22Rv1 (cell line): ENCODE measurements at regions not wholly inside any gene's neighbourhood (a gene's known extent, or its start where the extent isn't known, plus 50 kb on each side); places are given as distances from the start of the nearest gene placed in this dataset.

Experiments
- H3K27ac ChIP-seq: fragments of 450-650 bp; 2 replicates; pipeline ENCODE4 v1.5.1; 2017
- ZFX ChIP-seq: fragments of 450-650 bp; IDR thresholded peaks from 2 replicates; pipeline ENCODE4 v1.6.1; 2017; ENCODE audit warnings: antibody characterized with exemption, borderline replicate concordance
- TF ChIP-seq, protein P1 (sequence below): fragments of 450-650 bp; IDR thresholded peaks from 2 replicates; pipeline ENCODE4 v1.5.1; 2017; ENCODE audit warnings: mild to moderate bottlenecking

GRCh38 chr1:184919892-184920291 is 54.4 kb downstream of the NIBAN1 start:
- TF ChIP-seq, protein P1, sequence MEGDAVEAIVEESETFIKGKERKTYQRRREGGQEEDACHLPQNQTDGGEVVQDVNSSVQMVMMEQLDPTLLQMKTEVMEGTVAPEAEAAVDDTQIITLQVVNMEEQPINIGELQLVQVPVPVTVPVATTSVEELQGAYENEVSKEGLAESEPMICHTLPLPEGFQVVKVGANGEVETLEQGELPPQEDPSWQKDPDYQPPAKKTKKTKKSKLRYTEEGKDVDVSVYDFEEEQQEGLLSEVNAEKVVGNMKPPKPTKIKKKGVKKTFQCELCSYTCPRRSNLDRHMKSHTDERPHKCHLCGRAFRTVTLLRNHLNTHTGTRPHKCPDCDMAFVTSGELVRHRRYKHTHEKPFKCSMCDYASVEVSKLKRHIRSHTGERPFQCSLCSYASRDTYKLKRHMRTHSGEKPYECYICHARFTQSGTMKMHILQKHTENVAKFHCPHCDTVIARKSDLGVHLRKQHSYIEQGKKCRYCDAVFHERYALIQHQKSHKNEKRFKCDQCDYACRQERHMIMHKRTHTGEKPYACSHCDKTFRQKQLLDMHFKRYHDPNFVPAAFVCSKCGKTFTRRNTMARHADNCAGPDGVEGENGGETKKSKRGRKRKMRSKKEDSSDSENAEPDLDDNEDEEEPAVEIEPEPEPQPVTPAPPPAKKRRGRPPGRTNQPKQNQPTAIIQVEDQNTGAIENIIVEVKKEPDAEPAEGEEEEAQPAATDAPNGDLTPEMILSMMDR: no peak
- no peak for TF ChIP-seq ZFX
- H3K27ac ChIP-seq: no peak overlapping the region

GRCh38 chr1:184915463-184916090 is 58.7 kb downstream of the NIBAN1 start:
- TF ChIP-seq ZFX: no peak
- TF ChIP-seq, protein P1: no peak

GRCh38 chr1:184914149-184914548 is 60.2 kb downstream of the NIBAN1 start:
- H3K27ac ChIP-seq: no peak overlapping the region
- TF ChIP-seq, protein P1: no peak
- TF ChIP-seq ZFX: no peak

More at GRCh38 chr1:184915463-184916090, 58.7 kb downstream of the NIBAN1 start:
- H3K27ac ChIP-seq: no peak overlapping the region

- TF ChIP-seq ZFX: no peak
- TF ChIP-seq, protein P1: no peak
- H3K27ac ChIP-seq: no peak overlapping the region
These were observed 61.9 kb downstream of the NIBAN1 start for GRCh38 chr1:184912392-184912791.

- H3K27ac ChIP-seq: no peak overlapping the region
- TF ChIP-seq ZFX: no peak
- TF ChIP-seq, protein P1: no peak
These were observed 62.5 kb downstream of the NIBAN1 start for GRCh38 chr1:184911830-184912229.

DNA sequence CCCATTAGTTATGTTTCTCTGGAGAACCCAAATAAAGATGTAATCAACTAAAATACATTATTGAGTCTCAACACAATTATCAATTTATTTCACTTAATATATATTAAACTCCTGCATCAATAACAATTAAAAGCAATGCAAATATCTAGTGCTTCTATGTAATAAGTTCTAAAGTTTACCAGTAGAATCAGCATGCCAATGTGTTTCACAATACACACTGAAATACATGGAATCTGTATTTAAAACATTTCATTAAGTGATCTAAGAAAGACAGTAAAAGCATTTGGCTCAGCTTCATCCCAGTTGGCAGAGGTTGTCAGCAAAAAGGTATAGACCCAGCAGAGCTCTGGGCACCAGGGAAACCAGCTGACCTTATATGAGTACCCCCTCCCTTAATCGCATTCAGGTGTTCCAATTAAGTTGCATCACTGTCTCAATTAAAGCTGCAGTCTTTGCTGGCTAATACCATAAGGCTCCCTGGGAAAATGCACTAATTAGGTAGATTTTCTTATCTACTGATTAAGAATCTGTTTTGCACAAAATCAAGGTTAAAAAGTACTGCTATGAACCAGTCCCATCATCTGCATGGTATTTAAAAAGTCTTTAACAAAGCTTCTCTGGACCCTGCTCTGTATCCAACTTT is 63.1 kb downstream of the NIBAN1 start:
- TF ChIP-seq ZFX: no peak
- TF ChIP-seq, protein P1: no peak

DNA sequence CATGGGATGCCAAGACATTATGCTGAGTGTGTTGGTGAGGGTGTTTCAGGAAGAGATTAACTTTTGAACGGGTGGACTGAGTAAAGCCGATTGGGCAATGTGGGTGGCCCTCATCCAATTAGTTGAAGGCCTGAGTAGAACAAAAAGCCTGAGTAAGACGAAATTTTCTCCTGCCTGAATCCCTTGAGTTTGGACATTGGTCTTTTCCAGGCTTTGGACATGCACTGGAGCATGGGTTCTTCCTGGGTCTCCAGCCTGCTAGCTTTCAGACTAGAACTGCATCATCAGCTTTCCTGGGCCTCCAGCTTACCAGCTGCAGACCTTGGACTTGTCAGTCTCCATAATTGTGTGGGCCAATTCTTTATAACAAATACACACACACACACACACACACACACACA is 63.6 kb downstream of the NIBAN1 start:
- TF ChIP-seq, protein P1: no peak
- TF ChIP-seq ZFX: no peak

More for the DNA sequence above, 63.1 kb downstream of the NIBAN1 start:
- no peak overlapping the region for H3K27ac ChIP-seq

More for the DNA sequence above, 63.6 kb downstream of the NIBAN1 start:
- H3K27ac ChIP-seq: no peak overlapping the region
